CD14-positive monocyte (primary cell): ENCODE measurements at regions not wholly inside any gene's neighbourhood (a gene's known extent, or its start where the extent isn't known, plus 50 kb on each side); places are given as distances from the start of the nearest gene placed in this dataset.

Experiments
- DNase-seq, 3 donors: peaks; one replicate each; pipeline ENCODE4 v3.0.0-alpha.2; 2011 to 2022
- H2AFZ ChIP-seq: 2 replicates; pipeline ENCODE4 v1.6.0; 2012; ENCODE audit warnings: mild to moderate bottlenecking, low read depth, low read length, inconsistent platforms; ENCODE audit not compliant: insufficient read depth, poor library complexity, severe bottlenecking
- H3K27ac ChIP-seq, 2 donors: 1 replicate in 1 of 2; 2 replicates in 1 of 2; pipeline ENCODE4 v1.5.1; 2012 to 2013; ENCODE audit warnings: low read length in 2 of 2, control low read depth in 1 of 2, inconsistent platforms in 1 of 2, low read depth in 1 of 2, mild to moderate bottlenecking in 1 of 2
- H3K27me3 ChIP-seq, 2 donors: one replicate each; pipeline versions ENCODE4 v1.6.0 to v1.6.1; 2011 to 2013; ENCODE audit warnings: low read length in 2 of 2; ENCODE audit not compliant: control insufficient read depth in 2 of 2, insufficient read depth in 2 of 2
- H3K36me3 ChIP-seq, 2 donors: replicated peaks in 1 of 2; 1 replicate in 1 of 2; 2 replicates in 1 of 2; pipeline versions ENCODE4 v1.5.1 to v1.6.1; 2012 to 2013; ENCODE audit warnings: low read length in 2 of 2, control low read depth in 1 of 2, inconsistent platforms in 1 of 2, mild to moderate bottlenecking in 1 of 2; ENCODE audit not compliant: insufficient read depth in 2 of 2, control insufficient read depth in 1 of 2
- H3K4me1 ChIP-seq, 2 donors: 1 replicate in 1 of 2; 2 replicates in 1 of 2; pipeline versions ENCODE4 v1.5.1 to v1.6.1; 2012 to 2013; ENCODE audit warnings: low read length in 2 of 2, control low read depth in 1 of 2, inconsistent platforms in 1 of 2, mild to moderate bottlenecking in 1 of 2, moderate library complexity in 1 of 2; ENCODE audit not compliant: insufficient read depth in 2 of 2, control insufficient read depth in 1 of 2
- H3K4me2 ChIP-seq: replicated peaks from 2 replicates; pipeline ENCODE3; 2012; ENCODE audit warnings: low read length, moderate library complexity, mild to moderate bottlenecking; ENCODE audit not compliant: poor library complexity, severe bottlenecking; ENCODE audit errors: extremely low read depth
- H3K4me3 ChIP-seq, 3 experiments: fragments of 200-600 bp in 1 of 3; sonication (generic) in 1 of 3; replicated peaks in 1 of 3; 1 replicate in 2 of 3; 2 replicates in 1 of 3; pipeline ENCODE4 v1.5.1; 2011 to 2013; ENCODE audit warnings: low read length in 3 of 3, mild to moderate bottlenecking in 3 of 3, control low read depth in 2 of 3, low read depth in 2 of 3, inconsistent platforms in 1 of 3, moderate library complexity in 1 of 3
- H3K79me2 ChIP-seq: 2 replicates; pipeline ENCODE4 v1.6.0; 2012; ENCODE audit warnings: mild to moderate bottlenecking, control low read depth, inconsistent platforms, low read length, moderate library complexity; ENCODE audit not compliant: insufficient read depth
- H3K9ac ChIP-seq: 2 replicates; pipeline ENCODE4 v1.6.0; 2017; ENCODE audit warnings: low read length, mild to moderate bottlenecking; ENCODE audit not compliant: insufficient read depth, poor library complexity, severe bottlenecking
- H3K9me3 ChIP-seq, 2 donors: replicated peaks in 1 of 2; 1 replicate in 1 of 2; 2 replicates in 1 of 2; pipeline versions ENCODE4 v1.5.1 to v1.6.1; 2012 to 2013; ENCODE audit warnings: low read length in 2 of 2, control low read depth in 1 of 2; ENCODE audit not compliant: control insufficient read depth in 1 of 2, insufficient read depth in 1 of 2
- H4K20me1 ChIP-seq: 2 replicates; pipeline ENCODE4 v1.6.0; 2012; ENCODE audit warnings: mild to moderate bottlenecking, low read length, control low read depth, moderate library complexity; ENCODE audit not compliant: insufficient read depth
- H3K27ac Mint-ChIP-seq, 7 donors: one replicate each; pipeline ENCODE4 v1.8.0; 2020; ENCODE audit warnings: mild to moderate bottlenecking in 7 of 7, mixed read lengths in 7 of 7, moderate library complexity in 6 of 7, inconsistent platforms in 2 of 7
- H3K27me3 Mint-ChIP-seq, 3 donors: one replicate each; pipeline ENCODE4 v1.8.0; 2021 to 2022; ENCODE audit warnings: low read depth in 3 of 3, mild to moderate bottlenecking in 3 of 3, mixed read lengths in 3 of 3, moderate library complexity in 3 of 3, inconsistent platforms in 1 of 3
- H3K36me3 Mint-ChIP-seq, 2 donors: one replicate each; pipeline ENCODE4 v1.8.0; 2020; ENCODE audit warnings: mixed read lengths in 2 of 2, inconsistent platforms in 1 of 2, mild to moderate bottlenecking in 1 of 2
- H3K4me1 Mint-ChIP-seq: one replicate; pipeline ENCODE4 v1.8.0; 2020; ENCODE audit warnings: mild to moderate bottlenecking, mixed read lengths
- H3K4me3 Mint-ChIP-seq, 2 donors: one replicate each; pipeline ENCODE4 v1.8.0; 2020; ENCODE audit warnings: mild to moderate bottlenecking in 2 of 2, mixed read lengths in 2 of 2, moderate library complexity in 1 of 2
- H3K9me3 Mint-ChIP-seq, 7 donors: one replicate each; pipeline ENCODE4 v1.8.0; 2020 to 2022; ENCODE audit warnings: mixed read lengths in 7 of 7, mild to moderate bottlenecking in 6 of 7, moderate library complexity in 6 of 7, inconsistent platforms in 2 of 7
- WGBS: methylation state at CpG from one replicate; pipeline ENCODE4 v1.1.5; 2013; ENCODE audit warnings: missing lambda C conversion rate; ENCODE audit not compliant: insufficient coverage; 5-methylcytosine and 5-hydroxymethylcytosine counted together
- intact Hi-C, 2 donors: fragments of 100-400 bp; cut with micrococcal nuclease; formaldehyde crosslinking; loops; one replicate each; pipeline versions ENCODE4 v1.15.0 to v1.15.1; 2023
- TF ChIP-seq, protein P1 (sequence below): fragments of 200-600 bp; IDR thresholded peaks from one replicate; pipeline ENCODE4 v1.8.0; 2022; ENCODE audit warnings: antibody characterized with exemption, mild to moderate bottlenecking

DNA sequence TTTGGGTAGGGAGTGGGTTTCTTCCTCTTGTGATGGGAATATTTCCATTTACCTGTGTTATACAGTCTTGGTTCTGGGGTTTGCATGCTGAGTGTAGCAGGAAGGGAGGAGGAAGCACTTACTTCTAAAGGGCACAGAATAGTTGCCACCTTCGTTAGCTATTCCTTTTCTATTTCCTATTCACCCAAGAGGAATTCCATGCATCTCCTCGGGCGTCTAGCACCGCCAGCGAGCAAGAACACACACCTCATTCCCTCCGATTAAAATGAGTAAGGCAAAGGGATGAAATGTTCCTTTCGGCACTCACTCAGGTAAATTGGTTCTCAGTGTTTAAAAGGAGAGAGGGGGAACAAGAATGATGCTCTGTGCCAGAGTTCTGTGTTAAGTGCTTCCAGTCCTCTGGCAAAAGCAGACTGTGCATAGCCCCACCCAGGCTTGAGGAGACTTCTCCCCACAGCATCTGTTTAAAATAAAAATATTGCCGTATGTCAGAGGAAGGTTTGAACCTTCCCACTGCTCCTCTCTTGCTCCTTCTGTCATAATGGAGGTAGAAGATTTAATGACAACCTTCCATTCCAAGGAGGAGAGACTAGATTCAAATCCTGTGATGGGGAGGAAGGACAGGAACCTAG is 351.4 kb downstream of the PTTG2 start:
- peaks cover 4 to 10% of the 10 kb centered on the region in 2 donors for H3K4me1 ChIP-seq
- no peaks in the 10 kb centered on the region for H3K9me3 ChIP-seq
- no peak overlapping the region for H3K4me3 ChIP-seq
- H3K27me3 Mint-ChIP-seq = peaks cover 0 to 2% (median 1%) of the 10 kb centered on the region in 3 donors
- no peak overlapping the region for H2AFZ ChIP-seq
- H3K4me3 Mint-ChIP-seq = no peak overlapping the region
- H3K4me2 ChIP-seq = no peak overlapping the region
- H3K27ac Mint-ChIP-seq = no peak overlapping the region
- H3K27ac ChIP-seq = no peak overlapping the region
- no peaks in the 10 kb centered on the region for H3K79me2 ChIP-seq
- WGBS = no CpG with 5 or more reads among the region's 8 CpGs
- DNase-seq = no peak
- H3K27me3 ChIP-seq = no peaks in the 10 kb centered on the region
- intact Hi-C loops = loop anchor here (10.0 kb wide), 2 partner anchors 127 to 247 kb away; no protein-coding TSS in a partner anchor
- peaks cover 0 to 4% (median 2%) of the 10 kb centered on the region in 7 donors for H3K9me3 Mint-ChIP-seq
- H3K36me3 Mint-ChIP-seq = no peaks in the 10 kb centered on the region
- TF ChIP-seq, protein P1, sequence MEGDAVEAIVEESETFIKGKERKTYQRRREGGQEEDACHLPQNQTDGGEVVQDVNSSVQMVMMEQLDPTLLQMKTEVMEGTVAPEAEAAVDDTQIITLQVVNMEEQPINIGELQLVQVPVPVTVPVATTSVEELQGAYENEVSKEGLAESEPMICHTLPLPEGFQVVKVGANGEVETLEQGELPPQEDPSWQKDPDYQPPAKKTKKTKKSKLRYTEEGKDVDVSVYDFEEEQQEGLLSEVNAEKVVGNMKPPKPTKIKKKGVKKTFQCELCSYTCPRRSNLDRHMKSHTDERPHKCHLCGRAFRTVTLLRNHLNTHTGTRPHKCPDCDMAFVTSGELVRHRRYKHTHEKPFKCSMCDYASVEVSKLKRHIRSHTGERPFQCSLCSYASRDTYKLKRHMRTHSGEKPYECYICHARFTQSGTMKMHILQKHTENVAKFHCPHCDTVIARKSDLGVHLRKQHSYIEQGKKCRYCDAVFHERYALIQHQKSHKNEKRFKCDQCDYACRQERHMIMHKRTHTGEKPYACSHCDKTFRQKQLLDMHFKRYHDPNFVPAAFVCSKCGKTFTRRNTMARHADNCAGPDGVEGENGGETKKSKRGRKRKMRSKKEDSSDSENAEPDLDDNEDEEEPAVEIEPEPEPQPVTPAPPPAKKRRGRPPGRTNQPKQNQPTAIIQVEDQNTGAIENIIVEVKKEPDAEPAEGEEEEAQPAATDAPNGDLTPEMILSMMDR = no peak
- peaks cover 12% of the 10 kb centered on the region for H3K4me1 Mint-ChIP-seq
- no peaks in the 10 kb centered on the region for H4K20me1 ChIP-seq
- H3K9ac ChIP-seq = no peak overlapping the region
- no peaks in the 10 kb centered on the region for H3K36me3 ChIP-seq

DNA sequence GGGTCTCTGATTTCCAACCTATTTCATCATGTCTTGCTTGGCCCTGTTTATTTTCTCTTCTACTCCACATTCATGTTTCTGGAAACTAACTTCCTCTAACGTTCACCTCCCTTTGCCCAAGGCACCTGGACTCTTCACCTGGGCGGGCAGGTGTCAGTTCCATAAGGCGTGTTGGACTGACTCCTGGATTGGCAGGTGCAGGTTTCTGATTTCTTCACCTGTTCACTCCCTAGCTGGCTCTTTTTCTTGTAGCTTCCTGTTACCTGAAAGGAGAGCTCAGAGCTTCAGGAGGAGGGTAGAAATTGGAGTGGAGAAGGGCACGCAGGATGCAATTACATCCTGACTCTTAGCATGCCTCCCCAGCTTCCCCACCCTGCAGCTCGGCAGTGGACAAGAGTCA is 350.8 kb upstream of the KLF3 start:
- Histone ChIP-seq H3K9ac (no peak overlapping the region), H2AFZ (no peak overlapping the region), H3K79me2 (no peaks in the 10 kb centered on the region), H4K20me1 (no peaks in the 10 kb centered on the region), H3K9me3 (no peaks in the 10 kb centered on the region), H3K4me3 (no peak overlapping the region), H3K27me3 (no peaks in the 10 kb centered on the region), H3K4me1 (peaks cover 12 to 14% of the 10 kb centered on the region in 2 donors), H3K4me2 (no peak overlapping the region), H3K36me3 (no peaks in the 10 kb centered on the region), H3K27ac (no peak overlapping the region)
- Mint-ChIP-seq H3K4me3 (no peak overlapping the region), H3K4me1 (peaks cover 14% of the 10 kb centered on the region), H3K36me3 (no peaks in the 10 kb centered on the region), H3K27ac (no peak overlapping the region), H3K9me3 (peaks cover 0 to 4% (median 2%) of the 10 kb centered on the region in 7 donors), H3K27me3 (peaks cover 0 to 4% (median 1%) of the 10 kb centered on the region in 3 donors)
- TF ChIP-seq, protein P1 = no peak
- no peak for DNase-seq
- intact Hi-C loops = loop anchor here (10.0 kb wide), 2 partner anchors 128 to 248 kb away; no protein-coding TSS in a partner anchor
- 92% methylated on average over 4 of the region's 5 CpGs for WGBS
